Frontal cortex (tissue), 3 donors: ENCODE measurements at regions not wholly inside any gene's neighbourhood (a gene's known extent, or its start where the extent isn't known, plus 50 kb on each side); places are given as distances from the start of the nearest gene placed in this dataset.
"Not testable (repeated sequence)": the region's sequence is repeated elsewhere in the genome, so short reads cannot be mapped to it uniquely, and the experiment has no call there.

Experiments
- DNase-seq, 2 donors: peaks; one replicate each; pipeline ENCODE4 v3.0.0; 2012; ENCODE audit warnings: low spot score in 2 of 2
- FAIRE-seq: peaks from 2 replicates; lab custom pipeline; 2012; peaks lifted over from hg19 to GRCh38; lab: Jason Lieb, UNC
- donor health status: control.
- donor health status: control.
- donor health status: control.

GRCh38 chr18:70405052-70405451, 116.2 kb downstream of the SOCS6 start:
- no peak for DNase-seq
- FAIRE-seq, result no peak

GRCh38 chr18:70400476-70400875, 111.6 kb downstream of the SOCS6 start:
- FAIRE-seq (no peak), DNase-seq (no peak)

GRCh38 chr18:70398076-70398475, 109.2 kb downstream of the SOCS6 start:
- FAIRE-seq, result no peak
- DNase-seq, result no peak

GRCh38 chr18:70397259-70397925, 108.5 kb downstream of the SOCS6 start:
- no peak for DNase-seq
- no peak for FAIRE-seq

- FAIRE-seq, DNase-seq: not testable (repeated sequence)
Observed at GRCh38 chr18:70395771-70396170, 106.9 kb downstream of the SOCS6 start.

- no peak for DNase-seq
- no peak for FAIRE-seq
Observed at GRCh38 chr18:70394672-70395071, 105.8 kb downstream of the SOCS6 start.

- no peak for FAIRE-seq
- DNase-seq, result no peak
Observed at GRCh38 chr18:70390371-70391090, 101.7 kb downstream of the SOCS6 start.

GRCh38 chr18:70389036-70389435, 100.2 kb downstream of the SOCS6 start:
- not testable (repeated sequence) for FAIRE-seq, DNase-seq

- FAIRE-seq, result no peak
- DNase-seq, result no peak
Observed at GRCh38 chr18:70387027-70387426, 98.2 kb downstream of the SOCS6 start.

- no peak for DNase-seq
- FAIRE-seq, result no peak
Observed at GRCh38 chr18:70386582-70386981, 97.7 kb downstream of the SOCS6 start.

GRCh38 chr18:70385474-70385873, 96.6 kb downstream of the SOCS6 start:
- DNase-seq (no peak), FAIRE-seq (no peak)

- DNase-seq (no peak), FAIRE-seq (no peak)
Observed at GRCh38 chr18:70384181-70384790, 95.4 kb downstream of the SOCS6 start.

GRCh38 chr18:70382992-70383717, 94.3 kb downstream of the SOCS6 start:
- no peak for FAIRE-seq

GRCh38 chr18:70382017-70382416, 93.2 kb downstream of the SOCS6 start:
- DNase-seq, result no peak
- FAIRE-seq, result no peak

More at GRCh38 chr18:70382992-70383717, 94.3 kb downstream of the SOCS6 start:
- DNase-seq, result no peak

GRCh38 chr18:70380915-70381896, 92.4 kb downstream of the SOCS6 start:
- FAIRE-seq (peak; percentile 30), DNase-seq (peak; percentile 25 to 53)
